ENCODE measurements at regions not wholly inside any gene's neighbourhood (a gene's known extent, or its start where the extent isn't known, plus 50 kb on each side); places are given as distances from the start of the nearest gene placed in this dataset.

DNA sequence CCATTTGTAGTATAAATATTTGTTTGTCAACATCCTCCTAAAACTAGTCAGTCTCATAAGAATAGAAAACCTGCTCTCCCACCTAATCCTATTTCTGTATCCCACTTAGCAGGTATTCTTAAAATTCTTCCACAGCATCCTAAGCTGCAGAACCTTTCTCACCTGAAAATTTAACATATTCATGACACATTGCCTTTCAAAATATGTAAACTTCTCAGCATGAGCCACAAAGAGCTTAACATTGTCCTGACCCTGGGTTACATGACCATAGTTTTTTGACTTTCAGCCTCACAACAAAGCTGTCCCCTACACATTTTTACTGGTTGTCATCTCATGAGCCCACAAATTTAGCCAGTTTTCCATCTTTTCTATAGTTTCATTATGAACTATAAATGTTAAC is 712.1 kb downstream of the LTN1 start:
- ChIA-PET CTCF (interaction anchor here (0.6 kb wide), 1 partner anchor 399 kb away, joined by 3 read pairs; no protein-coding TSS in a partner anchor), POLR2A (interaction anchor here (0.6 kb wide), 1 partner anchor 12 kb away, joined by 3 read pairs; no protein-coding TSS in a partner anchor)
- Mint-ChIP-seq H3K27me3 (ENCODE audit: insufficient read depth, unreplicated experiment) (no peaks in the 10 kb centered on the region), H3K27ac (ENCODE audit: low read depth, unreplicated experiment) (no peak overlapping the region), H3K4me1 (ENCODE audit: insufficient read depth, unreplicated experiment) (peaks cover 7% of the 10 kb centered on the region), H3K36me3 (ENCODE audit: insufficient read depth, unreplicated experiment) (no peaks in the 10 kb centered on the region), H3K4me3 (ENCODE audit: unreplicated experiment) (no peak overlapping the region), H3K9me3 (ENCODE audit: unreplicated experiment) (no peaks in the 10 kb centered on the region)
- intact Hi-C loops (cut with micrococcal nuclease): no loop called here
- TF ChIP-seq, protein P1, sequence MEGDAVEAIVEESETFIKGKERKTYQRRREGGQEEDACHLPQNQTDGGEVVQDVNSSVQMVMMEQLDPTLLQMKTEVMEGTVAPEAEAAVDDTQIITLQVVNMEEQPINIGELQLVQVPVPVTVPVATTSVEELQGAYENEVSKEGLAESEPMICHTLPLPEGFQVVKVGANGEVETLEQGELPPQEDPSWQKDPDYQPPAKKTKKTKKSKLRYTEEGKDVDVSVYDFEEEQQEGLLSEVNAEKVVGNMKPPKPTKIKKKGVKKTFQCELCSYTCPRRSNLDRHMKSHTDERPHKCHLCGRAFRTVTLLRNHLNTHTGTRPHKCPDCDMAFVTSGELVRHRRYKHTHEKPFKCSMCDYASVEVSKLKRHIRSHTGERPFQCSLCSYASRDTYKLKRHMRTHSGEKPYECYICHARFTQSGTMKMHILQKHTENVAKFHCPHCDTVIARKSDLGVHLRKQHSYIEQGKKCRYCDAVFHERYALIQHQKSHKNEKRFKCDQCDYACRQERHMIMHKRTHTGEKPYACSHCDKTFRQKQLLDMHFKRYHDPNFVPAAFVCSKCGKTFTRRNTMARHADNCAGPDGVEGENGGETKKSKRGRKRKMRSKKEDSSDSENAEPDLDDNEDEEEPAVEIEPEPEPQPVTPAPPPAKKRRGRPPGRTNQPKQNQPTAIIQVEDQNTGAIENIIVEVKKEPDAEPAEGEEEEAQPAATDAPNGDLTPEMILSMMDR (IDR thresholded peaks at IDR 0.05; ENCODE audit: unreplicated experiment): no peak
- no TSS peak for BruUV-seq (replicated peaks)
- no peak for DNase-seq (ENCODE audit: unreplicated experiment)

DNA sequence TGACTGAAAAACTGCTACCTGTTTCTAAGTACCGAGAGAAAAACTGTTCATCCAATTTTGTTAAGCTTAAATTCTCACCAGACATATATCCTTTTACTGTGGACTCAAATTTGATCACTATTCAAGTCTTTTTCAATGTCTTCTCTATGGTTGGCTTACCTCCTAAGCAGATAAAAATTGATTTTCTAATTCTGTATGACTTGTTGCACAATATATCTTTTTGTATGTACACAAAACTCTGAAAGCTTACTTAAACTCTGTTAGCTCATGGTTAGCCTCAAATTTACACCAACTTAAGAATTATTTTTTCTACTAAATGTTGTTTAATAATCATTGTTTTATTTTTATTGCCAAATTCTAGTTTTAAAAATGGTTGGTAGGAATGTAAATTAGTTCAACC is 715.4 kb downstream of the LTN1 start:
- Mint-ChIP-seq H3K9me3 (ENCODE audit: unreplicated experiment) (no peaks in the 10 kb centered on the region), H3K27me3 (ENCODE audit: insufficient read depth, unreplicated experiment) (no peaks in the 10 kb centered on the region), H3K4me3 (ENCODE audit: unreplicated experiment) (no peak overlapping the region), H3K4me1 (ENCODE audit: insufficient read depth, unreplicated experiment) (no peaks in the 10 kb centered on the region), H3K27ac (ENCODE audit: low read depth, unreplicated experiment) (no peak overlapping the region), H3K36me3 (ENCODE audit: insufficient read depth, unreplicated experiment) (no peaks in the 10 kb centered on the region)
- POLR2A ChIA-PET: interaction anchor here (0.5 kb wide), 1 partner anchor 19 kb away, joined by 4 read pairs; no protein-coding TSS in a partner anchor
- BruUV-seq (replicated peaks): no TSS peak
- intact Hi-C loops (cut with micrococcal nuclease): loop anchor here (10.0 kb wide), 1 partner anchor 93 kb away; no protein-coding TSS in a partner anchor
- TF ChIP-seq, protein P1 (IDR thresholded peaks at IDR 0.05; ENCODE audit: unreplicated experiment): no peak
- CTCF ChIA-PET: interaction anchor here (0.7 kb wide), 1 partner anchor 244 kb away, joined by 3 read pairs; no protein-coding TSS in a partner anchor
- DNase-seq (ENCODE audit: unreplicated experiment): no peak

DNA sequence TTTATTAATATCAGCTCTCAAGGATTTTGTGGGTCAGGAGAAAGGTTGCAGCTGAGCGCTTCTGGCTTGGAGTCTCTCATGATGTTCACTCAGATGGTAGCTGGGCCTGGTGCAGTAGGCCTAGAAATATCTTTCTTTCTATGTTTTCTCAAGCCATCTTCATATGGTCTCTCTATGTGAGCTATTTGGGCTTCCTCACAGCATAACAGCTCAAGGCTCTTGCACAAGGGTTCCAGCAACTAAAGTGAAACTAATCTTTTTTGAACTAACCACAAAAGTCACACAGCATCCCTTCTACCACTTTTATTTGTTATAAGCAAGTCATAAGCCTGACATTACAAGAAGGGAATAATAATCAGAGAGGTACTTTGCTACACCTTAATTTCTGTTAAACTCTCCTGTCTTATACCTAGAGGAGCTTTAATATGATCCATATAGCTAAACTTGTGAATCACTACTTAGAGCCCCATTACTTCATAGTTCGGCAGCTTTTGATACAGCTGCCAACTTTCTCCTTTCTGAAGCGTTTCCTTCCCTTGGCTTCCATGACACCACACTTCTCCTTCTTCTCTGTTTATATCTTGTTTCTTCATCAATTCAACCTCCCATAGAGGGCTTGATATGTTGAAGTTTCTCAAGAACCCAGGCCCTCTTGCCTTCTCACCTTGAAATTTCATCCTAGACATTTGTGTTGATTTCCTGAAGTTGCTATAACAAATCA is 720.2 kb downstream of the LTN1 start:
- POLR2A ChIA-PET: interaction anchor here (0.7 kb wide), 1 partner anchor 491 kb away, joined by 3 read pairs; no protein-coding TSS in a partner anchor
- intact Hi-C loops (cut with micrococcal nuclease): loop anchor here (10.0 kb wide), 1 partner anchor 88 kb away; no protein-coding TSS in a partner anchor

DNA sequence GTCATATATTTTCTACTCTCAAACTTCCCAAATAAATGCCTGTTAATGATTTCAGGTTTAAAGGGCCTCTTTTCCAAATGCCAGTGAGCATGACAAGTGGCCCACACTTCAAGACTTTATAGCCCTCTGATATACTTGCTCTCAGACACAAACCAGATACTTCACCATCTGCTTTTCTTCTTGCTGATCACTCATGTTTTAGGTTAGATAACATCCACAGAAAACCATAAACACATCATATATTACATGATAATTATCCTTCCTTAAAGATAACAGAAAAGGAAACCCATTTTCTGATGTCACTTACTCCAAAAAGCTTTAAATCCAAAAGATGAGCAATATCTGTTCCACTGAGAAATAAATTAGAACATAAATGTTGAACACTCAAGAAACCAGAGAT is 723.5 kb downstream of the LTN1 start:
- Mint-ChIP-seq H3K27ac (ENCODE audit: low read depth, unreplicated experiment) (no peak overlapping the region), H3K27me3 (ENCODE audit: insufficient read depth, unreplicated experiment) (no peaks in the 10 kb centered on the region), H3K4me3 (ENCODE audit: unreplicated experiment) (no peak overlapping the region), H3K36me3 (ENCODE audit: insufficient read depth, unreplicated experiment) (no peaks in the 10 kb centered on the region), H3K4me1 (ENCODE audit: insufficient read depth, unreplicated experiment) (no peaks in the 10 kb centered on the region), H3K9me3 (ENCODE audit: unreplicated experiment) (no peaks in the 10 kb centered on the region)
- no peak for DNase-seq (ENCODE audit: unreplicated experiment)
- intact Hi-C loops (cut with micrococcal nuclease): no loop called here
- BruUV-seq (replicated peaks): no TSS peak
- TF ChIP-seq, protein P1 (IDR thresholded peaks at IDR 0.05; ENCODE audit: unreplicated experiment): no peak
- ChIA-PET POLR2A (no interaction called here), CTCF (interaction anchor here (0.7 kb wide), 1 partner anchor 838 kb away, joined by 3 read pairs; no protein-coding TSS in a partner anchor)

More for the DNA sequence above, 720.2 kb downstream of the LTN1 start:
- H3K27ac Mint-ChIP-seq (ENCODE audit: low read depth, unreplicated experiment): no peak overlapping the region
- no peaks in the 10 kb centered on the region for H3K9me3 Mint-ChIP-seq (ENCODE audit: unreplicated experiment)
- no peak for DNase-seq (ENCODE audit: unreplicated experiment)
- CTCF ChIA-PET: interaction anchor here (0.5 to 0.8 kb wide), 4 partner anchors 26 to 765 kb away, joined by 3 to 4 read pairs (median 3); no protein-coding TSS in a partner anchor
- no peaks in the 10 kb centered on the region for H3K4me1 Mint-ChIP-seq (ENCODE audit: insufficient read depth, unreplicated experiment)
- TF ChIP-seq, protein P1 (IDR thresholded peaks at IDR 0.05; ENCODE audit: unreplicated experiment): no peak
- no TSS peak for BruUV-seq (replicated peaks)
- H3K27me3 Mint-ChIP-seq (ENCODE audit: insufficient read depth, unreplicated experiment): no peaks in the 10 kb centered on the region
- no peaks in the 10 kb centered on the region for H3K36me3 Mint-ChIP-seq (ENCODE audit: insufficient read depth, unreplicated experiment)
- H3K4me3 Mint-ChIP-seq (ENCODE audit: unreplicated experiment): no peak overlapping the region

All from MCF 10A (cell line).